RWPE2 (cell line): ENCODE measurements at regions not wholly inside any gene's neighbourhood (a gene's known extent, or its start where the extent isn't known, plus 50 kb on each side); places are given as distances from the start of the nearest gene placed in this dataset.

Experiments
- ATAC-seq: fragments of 200-7000 bp; cut with Tn5 transposase; 3 replicates; pipeline ENCODE4 v1.9.1; 2021; ENCODE audit warnings: low read depth
- DNase-seq: peaks from one replicate; pipeline ENCODE4 v3.0.0-alpha.2; 2020; ENCODE audit warnings: low spot score
- H3K27ac ChIP-seq: fragments of 450-650 bp; 2 replicates; pipeline ENCODE4 v1.5.1; 2017; ENCODE audit warnings: mild to moderate bottlenecking; ENCODE audit not compliant: poor library complexity, severe bottlenecking
- H3K27me3 ChIP-seq: fragments of 250-450 bp; sonication (Bioruptor Pico); 2 replicates; pipeline ENCODE4 v1.5.1; 2021; ENCODE audit warnings: mild to moderate bottlenecking, moderate library complexity; ENCODE audit not compliant: insufficient read depth, poor library complexity, severe bottlenecking
- H3K36me3 ChIP-seq: fragments of 250-450 bp; sonication (Bioruptor Pico); 2 replicates; pipeline ENCODE4 v1.5.1; 2020; ENCODE audit warnings: low read depth, mild to moderate bottlenecking, moderate library complexity
- H3K4me1 ChIP-seq: fragments of 250-450 bp; sonication (Bioruptor Pico); 2 replicates; pipeline ENCODE4 v1.5.1; 2021; ENCODE audit warnings: mild to moderate bottlenecking, moderate library complexity; ENCODE audit not compliant: insufficient read depth, poor library complexity, severe bottlenecking
- H3K4me3 ChIP-seq: fragments of 250-450 bp; sonication (Bioruptor Pico); 2 replicates; pipeline ENCODE4 v1.5.1; 2021; ENCODE audit warnings: mild to moderate bottlenecking, moderate library complexity; ENCODE audit not compliant: severe bottlenecking
- H3K9me3 ChIP-seq: fragments of 250-450 bp; sonication (Bioruptor Pico); 2 replicates; pipeline ENCODE4 v1.5.1; 2021; ENCODE audit warnings: mild to moderate bottlenecking, moderate library complexity; ENCODE audit not compliant: severe bottlenecking
- TF ChIP-seq, protein P1 (sequence below): fragments of 450-650 bp; IDR thresholded peaks from one replicate; pipeline ENCODE4 v1.5.1; 2017; ENCODE audit warnings: mild to moderate bottlenecking, moderate library complexity; ENCODE audit not compliant: poor library complexity, severe bottlenecking

DNA sequence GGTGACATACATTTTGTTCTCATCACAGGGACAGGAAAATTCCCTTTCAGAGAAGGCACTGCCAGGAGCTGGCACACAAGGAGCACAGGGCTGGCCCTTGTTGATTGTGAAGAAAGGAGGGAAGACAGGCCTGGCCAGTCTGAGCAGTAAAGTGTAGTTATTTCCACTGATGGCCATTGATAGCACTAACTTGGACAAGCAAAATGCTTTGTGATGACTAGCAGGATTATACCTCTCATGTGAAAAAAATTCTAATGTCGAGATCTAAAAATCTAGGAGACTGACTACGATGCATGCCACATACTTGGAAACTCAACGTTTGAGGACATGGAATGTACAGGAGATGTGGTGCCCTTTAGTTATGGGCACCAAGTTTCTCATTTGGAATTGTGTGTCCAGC is 54.3 kb upstream of the ST8SIA2 start:
- peaks cover 49% of the 10 kb centered on the region for H3K27me3 ChIP-seq
- H3K4me1 ChIP-seq, result no peaks in the 10 kb centered on the region
- no peak overlapping the region for H3K27ac ChIP-seq
- no peak overlapping the region for H3K4me3 ChIP-seq
- ATAC-seq (no peak), DNase-seq (no peak)
- TF ChIP-seq, protein P1, sequence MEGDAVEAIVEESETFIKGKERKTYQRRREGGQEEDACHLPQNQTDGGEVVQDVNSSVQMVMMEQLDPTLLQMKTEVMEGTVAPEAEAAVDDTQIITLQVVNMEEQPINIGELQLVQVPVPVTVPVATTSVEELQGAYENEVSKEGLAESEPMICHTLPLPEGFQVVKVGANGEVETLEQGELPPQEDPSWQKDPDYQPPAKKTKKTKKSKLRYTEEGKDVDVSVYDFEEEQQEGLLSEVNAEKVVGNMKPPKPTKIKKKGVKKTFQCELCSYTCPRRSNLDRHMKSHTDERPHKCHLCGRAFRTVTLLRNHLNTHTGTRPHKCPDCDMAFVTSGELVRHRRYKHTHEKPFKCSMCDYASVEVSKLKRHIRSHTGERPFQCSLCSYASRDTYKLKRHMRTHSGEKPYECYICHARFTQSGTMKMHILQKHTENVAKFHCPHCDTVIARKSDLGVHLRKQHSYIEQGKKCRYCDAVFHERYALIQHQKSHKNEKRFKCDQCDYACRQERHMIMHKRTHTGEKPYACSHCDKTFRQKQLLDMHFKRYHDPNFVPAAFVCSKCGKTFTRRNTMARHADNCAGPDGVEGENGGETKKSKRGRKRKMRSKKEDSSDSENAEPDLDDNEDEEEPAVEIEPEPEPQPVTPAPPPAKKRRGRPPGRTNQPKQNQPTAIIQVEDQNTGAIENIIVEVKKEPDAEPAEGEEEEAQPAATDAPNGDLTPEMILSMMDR, result no peak
- H3K36me3 ChIP-seq, result no peaks in the 10 kb centered on the region
- H3K9me3 ChIP-seq, result no peaks in the 10 kb centered on the region
